ENCODE measurements at regions not wholly inside any gene's neighbourhood (a gene's known extent, or its start where the extent isn't known, plus 50 kb on each side); places are given as distances from the start of the nearest gene placed in this dataset.
A peak's percentile ranks its signal among the peaks of the same experiment; 100 is the strongest.

- DNase-seq (ENCODE audit: low read depth, low spot score) (no peak), FAIRE-seq (no peak)
- no peak overlapping the region for H3K27ac ChIP-seq (ENCODE audit: insufficient read depth, low read depth, low read length)
- H2AFZ ChIP-seq (ENCODE audit: low read depth, low read length), result peak overlapping the region; percentile 60
- BruUV-seq (replicated peaks), result no TSS peak
- dilution Hi-C loops (cut with MboI; ENCODE audit: extremely low pct_ligation_motif_present, low sequenced_read_pairs), result no loop called here
- CTCF ChIA-PET, result no interaction called here
- H3K79me2 ChIP-seq (ENCODE audit: control insufficient read depth, insufficient read depth, low read length), result no peaks in the 10 kb centered on the region
- intact Hi-C loops (cut with micrococcal nuclease), result loop anchor here (5.0 to 10.0 kb wide), 3 partner anchors 132 to 265 kb away; no protein-coding TSS in a partner anchor
- H3K4me2 ChIP-seq (ENCODE audit: insufficient read depth, low read length), result no peak overlapping the region
- H3K9me3 ChIP-seq (replicated peaks; ENCODE audit: control insufficient read depth, insufficient read depth, low read length), result no peaks in the 10 kb centered on the region
- H3K4me3 ChIP-seq (replicated peaks in 1 of 3; ENCODE audit: insufficient read depth in 1 of 3, low read depth in 1 of 3, low read length in 3 of 3), result no peak overlapping the region
- H3K36me3 ChIP-seq (ENCODE audit: control insufficient read depth in 2 of 2, extremely low read depth in 1 of 2, insufficient read depth in 2 of 2, low read length in 2 of 2), result no peaks in the 10 kb centered on the region
- H4K20me1 ChIP-seq (replicated peaks; ENCODE audit: control insufficient read depth, extremely low read depth, insufficient read depth, low read length), result no peaks in the 10 kb centered on the region
- no peaks in the 10 kb centered on the region for H3K9me1 ChIP-seq (replicated peaks; ENCODE audit: control insufficient read depth, extremely low read depth, insufficient read depth, low read length)
- peaks cover 28% of the 10 kb centered on the region for H3K4me1 ChIP-seq (ENCODE audit: control insufficient read depth, extremely low read depth, insufficient read depth, low read length)
- TF ChIP-seq MAX (IDR thresholded peaks at IDR 0.05; ENCODE audit: insufficient read depth, insufficient read length) (no peak), CTCF (IDR thresholded peaks at IDR 0.05; ENCODE audit: extremely low read depth in 1 of 2, insufficient read depth in 1 of 2, low read depth in 1 of 2, low read length in 2 of 2) (no peak), EZH2 (IDR thresholded peaks at IDR 0.05; ENCODE audit: borderline replicate concordance, low read depth, low read length, severe bottlenecking) (no peak), POLR2A (IDR thresholded peaks at IDR 0.05; ENCODE audit: low read depth, low read length) (no peak), FOS (IDR thresholded peaks at IDR 0.05; ENCODE audit: borderline replicate concordance, insufficient read depth, low read length) (no peak), JUN (IDR thresholded peaks at IDR 0.05; ENCODE audit: borderline replicate concordance, insufficient read depth, insufficient read length, low read depth) (no peak), GATA2 (IDR thresholded peaks at IDR 0.05; ENCODE audit: insufficient read depth, insufficient read length, low read depth, low read length) (no peak), MYC (IDR thresholded peaks at IDR 0.05; ENCODE audit: low read depth, low read length) (no peak), POLR2AphosphoS5 (IDR thresholded peaks at IDR 0.05; ENCODE audit: insufficient read depth, low read depth, low read length) (no peak)
- POLR2A ChIA-PET, result no interaction called here
- H3K9ac ChIP-seq (replicated peaks; ENCODE audit: extremely low read depth, insufficient read depth, low read length), result no peak overlapping the region
- no peaks in the 10 kb centered on the region for H3K27me3 ChIP-seq (ENCODE audit: control insufficient read depth in 2 of 2, insufficient read depth in 2 of 2, low read length in 2 of 2)
Observed at GRCh38 chr11:80592546-80592945, 1151.7 kb upstream of the TENM4 start.
